H1 (cell line): ENCODE measurements at regions not wholly inside any gene's neighbourhood (a gene's known extent, or its start where the extent isn't known, plus 50 kb on each side); places are given as distances from the start of the nearest gene placed in this dataset.

Experiments used
- CTCF ChIA-PET: fragments of 300-600 bp; sonication (Branson Sonifier 250); formaldehyde crosslinking; loops from one replicate; lab custom pipeline; 2021; ENCODE audit not compliant: partially characterized antibody; lab: Charles Lee
- POLR2A ChIA-PET: fragments of 300-600 bp; sonication (Branson Sonifier 250); formaldehyde crosslinking; loops from one replicate; lab custom pipeline; 2021; ENCODE audit warnings: inconsistent platforms; ENCODE audit not compliant: partially characterized antibody; lab: Charles Lee
- DNase-seq, 2 experiments: peaks; one replicate each; pipeline versions ENCODE4 v3.0.0 to v3.0.0-alpha.2; 2010 to 2022; ENCODE audit warnings: low spot score in 2 of 2, low read depth in 1 of 2, mixed read lengths in 1 of 2
- FAIRE-seq: peaks from 2 replicates; lab custom pipeline; 2011; peaks lifted over from hg19 to GRCh38; lab: Jason Lieb, UNC
- H2AFZ ChIP-seq: 2 replicates; pipeline ENCODE4 v1.8.1; 2012; ENCODE audit warnings: low read length, inconsistent platforms
- H2AK5ac ChIP-seq: 2 replicates; pipeline ENCODE4 v1.6.1; 2013; ENCODE audit warnings: low read depth, low read length
- H2BK120ac ChIP-seq: replicated peaks from 2 replicates; pipeline ENCODE3; 2013; ENCODE audit warnings: low read depth, low read length, inconsistent platforms
- H2BK12ac ChIP-seq: 2 replicates; pipeline ENCODE4 v1.6.1; 2013; ENCODE audit warnings: low read depth, low read length
- H2BK15ac ChIP-seq: 2 replicates; pipeline ENCODE4 v1.6.1; 2013; ENCODE audit warnings: low read length
- H2BK20ac ChIP-seq: 2 replicates; pipeline ENCODE4 v1.6.1; 2013; ENCODE audit warnings: low read length
- H2BK5ac ChIP-seq: 2 replicates; pipeline ENCODE4 v1.6.1; 2013; ENCODE audit warnings: low read depth, low read length
- H3K14ac ChIP-seq: 2 replicates; pipeline ENCODE4 v1.6.1; 2013; ENCODE audit warnings: inconsistent platforms; ENCODE audit not compliant: insufficient read length
- H3K18ac ChIP-seq: 2 replicates; pipeline ENCODE4 v1.6.1; 2013; ENCODE audit warnings: low read length; ENCODE audit errors: extremely low read depth
- H3K23ac ChIP-seq: 2 replicates; pipeline ENCODE4 v1.6.1; 2013; ENCODE audit warnings: inconsistent platforms; ENCODE audit not compliant: insufficient read length
- H3K23me2 ChIP-seq: 2 replicates; pipeline ENCODE4 v1.6.1; 2013; ENCODE audit warnings: low read depth, low read length
- H3K27ac ChIP-seq: 2 replicates; pipeline ENCODE4 v1.6.1; 2011; ENCODE audit warnings: low read depth, low read length, inconsistent platforms
- H3K27me3 ChIP-seq, 4 experiments: replicated peaks in 1 of 4; 1 replicate in 1 of 4; 2 replicates in 3 of 4; pipeline versions ENCODE4 v1.6.1 to v1.8.1; 2011 to 2013; ENCODE audit warnings: low read length in 3 of 4, mild to moderate bottlenecking in 3 of 4, inconsistent platforms in 2 of 4, mixed read lengths in 2 of 4, moderate library complexity in 1 of 4; ENCODE audit not compliant: control insufficient read depth in 3 of 4, insufficient read depth in 3 of 4; ENCODE audit errors: extremely low read depth in 1 of 4
- H3K36me3 ChIP-seq, 4 experiments: 2 replicates each; pipeline versions ENCODE4 v1.6.1 to v1.8.1; 2011 to 2013; ENCODE audit warnings: mild to moderate bottlenecking in 4 of 4, low read length in 3 of 4, moderate library complexity in 2 of 4, control low read depth in 1 of 4, inconsistent platforms in 1 of 4; ENCODE audit not compliant: insufficient read depth in 4 of 4, control insufficient read depth in 2 of 4
- H3K4ac ChIP-seq: replicated peaks from 2 replicates; pipeline ENCODE3; 2013; ENCODE audit warnings: low read length, low read depth, mixed read lengths, inconsistent platforms; ENCODE audit not compliant: insufficient read length
- H3K4me1 ChIP-seq, 4 experiments: replicated peaks in 1 of 4; 1 replicate in 1 of 4; 2 replicates in 3 of 4; pipeline versions ENCODE4 v1.6.1 to v1.8.1; 2011 to 2013; ENCODE audit warnings: low read length in 3 of 4, inconsistent platforms in 2 of 4, mixed read lengths in 1 of 4; ENCODE audit not compliant: insufficient read depth in 4 of 4, control insufficient read depth in 3 of 4
- H3K4me2 ChIP-seq, 2 experiments: 2 replicates each; pipeline versions ENCODE4 v1.6.1 to v1.8.1; 2011 to 2013; ENCODE audit warnings: low read depth in 2 of 2, low read length in 2 of 2, control low read depth in 1 of 2, inconsistent platforms in 1 of 2, mild to moderate bottlenecking in 1 of 2; ENCODE audit not compliant: insufficient read depth in 1 of 2
- H3K4me3 ChIP-seq, 4 experiments: fragments of 200-600, 300-600 bp in 1 of 4; sonication (generic), shearing (Covaris generic), sonication (Bioruptor Twin) in 1 of 4; 2 replicates each; pipeline versions ENCODE4 v1.5.1 to v1.8.1; 2011 to 2016; ENCODE audit warnings: low read length in 4 of 4, low read depth in 3 of 4, control low read depth in 2 of 4, inconsistent platforms in 2 of 4, mild to moderate bottlenecking in 2 of 4, mixed read lengths in 1 of 4, moderate library complexity in 1 of 4; ENCODE audit not compliant: insufficient read depth in 2 of 4; ENCODE audit errors: extremely low read depth in 1 of 4
- H3K56ac ChIP-seq: replicated peaks from 2 replicates; pipeline ENCODE3; 2013; ENCODE audit warnings: low read depth, mild to moderate bottlenecking, mixed read lengths, low read length, inconsistent platforms; ENCODE audit not compliant: insufficient read length
- H3K79me1 ChIP-seq: 2 replicates; pipeline ENCODE4 v1.6.1; 2013; ENCODE audit warnings: low read depth, low read length, control low read depth
- H3K79me2 ChIP-seq, 2 experiments: 2 replicates each; pipeline versions ENCODE4 v1.6.1 to v1.8.1; 2012 to 2013; ENCODE audit warnings: low read length in 2 of 2, mild to moderate bottlenecking in 2 of 2, inconsistent platforms in 1 of 2; ENCODE audit not compliant: insufficient read depth in 2 of 2, control insufficient read depth in 1 of 2
- H3K9ac ChIP-seq, 4 experiments: replicated peaks in 1 of 4; 1 replicate in 1 of 4; 2 replicates in 3 of 4; pipeline versions ENCODE4 v1.6.1 to v1.8.1; 2011 to 2013; ENCODE audit warnings: low read depth in 3 of 4, low read length in 3 of 4, control low read depth in 2 of 4, mild to moderate bottlenecking in 2 of 4, moderate library complexity in 2 of 4, inconsistent platforms in 1 of 4; ENCODE audit errors: extremely low read depth in 1 of 4
- H3K9me3 ChIP-seq, 2 experiments: 2 replicates each; pipeline versions ENCODE4 v1.6.1 to v1.8.1; 2012 to 2013; ENCODE audit warnings: mild to moderate bottlenecking in 2 of 2, moderate library complexity in 2 of 2, control low read depth in 1 of 2, inconsistent platforms in 1 of 2, low read depth in 1 of 2, low read length in 1 of 2, mixed read lengths in 1 of 2; ENCODE audit not compliant: insufficient read depth in 2 of 2
- H4K20me1 ChIP-seq, 2 experiments: replicated peaks in 1 of 2; 2 replicates each; pipeline versions ENCODE3 to v1.8.1; 2011 to 2013; ENCODE audit warnings: inconsistent platforms in 2 of 2, low read length in 2 of 2, mild to moderate bottlenecking in 1 of 2; ENCODE audit not compliant: insufficient read depth in 2 of 2, control insufficient read depth in 1 of 2
- H4K5ac ChIP-seq: 2 replicates; pipeline ENCODE4 v1.6.1; 2013; ENCODE audit warnings: low read length, low read depth, mixed read lengths, inconsistent platforms; ENCODE audit not compliant: insufficient read length
- H4K8ac ChIP-seq: 2 replicates; pipeline ENCODE4 v1.8.0; 2013; ENCODE audit warnings: mild to moderate bottlenecking, moderate library complexity, low read length, inconsistent platforms; ENCODE audit not compliant: insufficient read depth; ENCODE audit errors: extremely low read depth
- H4K91ac ChIP-seq: replicated peaks from 2 replicates; pipeline ENCODE3; 2013; ENCODE audit warnings: low read length, mixed read lengths, inconsistent platforms; ENCODE audit not compliant: insufficient read length
- ATF2 ChIP-seq: IDR thresholded peaks from 2 replicates; pipeline ENCODE4 v1.6.1; 2012; ENCODE audit warnings: low read length, inconsistent platforms
- CHD2 ChIP-seq: IDR thresholded peaks from 2 replicates; pipeline ENCODE4 v1.6.1; 2012; ENCODE audit warnings: low read length, improper control_type of control experiment
- CTBP2 ChIP-seq: IDR thresholded peaks from 2 replicates; pipeline ENCODE4 v1.7.0; 2011; ENCODE audit warnings: borderline replicate concordance, mild to moderate bottlenecking, moderate library complexity, mixed read lengths, low read length; ENCODE audit not compliant: insufficient read depth, insufficient read length
- EGR1 ChIP-seq: IDR thresholded peaks from 2 replicates; pipeline ENCODE4 v1.6.1; 2011; ENCODE audit warnings: low read depth, low read length, borderline replicate concordance
- FOSL1 ChIP-seq: IDR thresholded peaks from 2 replicates; pipeline ENCODE4 v1.6.1; 2011; ENCODE audit warnings: mild to moderate bottlenecking, low read depth, low read length, moderate library complexity; ENCODE audit not compliant: insufficient read depth
- GABPA ChIP-seq: IDR thresholded peaks from 2 replicates; pipeline ENCODE4 v1.6.1; 2011; ENCODE audit warnings: mild to moderate bottlenecking, low read length, moderate library complexity, borderline replicate concordance; ENCODE audit not compliant: insufficient read depth
- KDM1A ChIP-seq: fragments of 200-600, 300-600 bp; sonication (generic); IDR thresholded peaks from 2 replicates; pipeline ENCODE4 v1.7.1; 2016; ENCODE audit warnings: mild to moderate bottlenecking, low read length, borderline replicate concordance
- KDM5A ChIP-seq: fragments of 200-600 bp; IDR thresholded peaks from 2 replicates; pipeline ENCODE4 v1.7.1; 2012; ENCODE audit warnings: mild to moderate bottlenecking, low read length, inconsistent platforms, mixed read lengths
- MAX ChIP-seq: IDR thresholded peaks from 2 replicates; pipeline ENCODE4 v1.6.1; 2012; ENCODE audit warnings: inconsistent platforms
- POLR2AphosphoS5 ChIP-seq: IDR thresholded peaks from 2 replicates; pipeline ENCODE4 v1.6.1; 2011; ENCODE audit warnings: low read depth, low read length
- SIX5 ChIP-seq: IDR thresholded peaks from 2 replicates; pipeline ENCODE4 v1.6.1; 2011; ENCODE audit warnings: mild to moderate bottlenecking, low read depth, low read length
- SP4 ChIP-seq: IDR thresholded peaks from 2 replicates; pipeline ENCODE4 v1.6.1; 2012; ENCODE audit warnings: low read length, inconsistent platforms
- TAF1 ChIP-seq: IDR thresholded peaks from 2 replicates; pipeline ENCODE4 v1.6.1; 2011; ENCODE audit warnings: mild to moderate bottlenecking, low read depth, low read length
- TBP ChIP-seq: IDR thresholded peaks from 2 replicates; pipeline ENCODE4 v1.6.1; 2011; ENCODE audit warnings: low read depth, low read length, improper control_type of control experiment
- WGBS, 2 experiments: shearing (Covaris generic) in 1 of 2; methylation state at CpG; one replicate each; pipeline versions ENCODE4 v1.1.6 to v1.1.7; 2013 to 2015; ENCODE audit warnings: low lambda C conversion rate in 2 of 2, mixed read lengths in 2 of 2, inconsistent platforms in 1 of 2, low coverage in 1 of 2, missing lambda C conversion rate in 1 of 2; ENCODE audit not compliant: insufficient replicate concordance in 2 of 2, insufficient coverage in 1 of 2, insufficient read length in 1 of 2; ENCODE audit errors: extremely low coverage in 1 of 2, missing lambda C conversion rate in 1 of 2; 5-methylcytosine and 5-hydroxymethylcytosine counted together

GRCh38 chr5:159640446-159640845, 275.8 kb upstream of the ADRA1B start:
- H3K18ac ChIP-seq = no peak overlapping the region
- no peak overlapping the region for H3K14ac ChIP-seq
- 95% methylated on average over 5 of the region's 5 CpGs; no CpG with 5 or more reads in 1 of the 2 experiments for WGBS, 2 experiments
- no peak overlapping the region for H3K4ac ChIP-seq
- H2BK5ac ChIP-seq = no peak overlapping the region
- no peak overlapping the region for H4K5ac ChIP-seq
- DNase-seq (no peak), FAIRE-seq (no peak)
- no peak overlapping the region for H2BK15ac ChIP-seq
- no peak overlapping the region for H2BK20ac ChIP-seq
- no peaks in the 10 kb centered on the region for H3K79me2 ChIP-seq
- no peaks in the 10 kb centered on the region for H4K20me1 ChIP-seq
- H3K23ac ChIP-seq = no peak overlapping the region
- H3K9ac ChIP-seq = no peak overlapping the region
- H2AFZ ChIP-seq = no peak overlapping the region
- H3K4me3 ChIP-seq = no peak overlapping the region
- no peak overlapping the region for H3K4me2 ChIP-seq
- no peaks in the 10 kb centered on the region for H3K36me3 ChIP-seq
- no peak overlapping the region for H4K91ac ChIP-seq
- no peak overlapping the region for H4K8ac ChIP-seq
- no peaks in the 10 kb centered on the region for H3K23me2 ChIP-seq
- H2AK5ac ChIP-seq = no peak overlapping the region
- POLR2A ChIA-PET = no interaction called here
- H3K27ac ChIP-seq = no peak overlapping the region
- CTCF ChIA-PET = interaction anchor here (0.5 to 2.6 kb wide), 4 partner anchors 24 to 346 kb away, joined by 3 to 11 read pairs (median 4); no protein-coding TSS in a partner anchor
- H2BK120ac ChIP-seq = no peak overlapping the region
- no peaks in the 10 kb centered on the region; a peak in 1 of 4 replicates for H3K9me3 ChIP-seq
- no peak overlapping the region for H2BK12ac ChIP-seq
- H3K79me1 ChIP-seq = no peaks in the 10 kb centered on the region
- no peaks in the 10 kb centered on the region for H3K27me3 ChIP-seq
- no peaks in the 10 kb centered on the region; a peak in 1 of 7 replicates for H3K4me1 ChIP-seq
- no peak overlapping the region for H3K56ac ChIP-seq
- TF ChIP-seq TAF1 (no peak), MAX (no peak), SP4 (no peak), FOSL1 (no peak), TBP (no peak), KDM5A (no peak), EGR1 (no peak), KDM1A (no peak), CHD2 (no peak), GABPA (no peak), POLR2AphosphoS5 (no peak), CTBP2 (no peak), ATF2 (no peak), SIX5 (no peak)
